ENCODE measurements at regions not wholly inside any gene's neighbourhood (a gene's known extent, or its start where the extent isn't known, plus 50 kb on each side); places are given as distances from the start of the nearest gene placed in this dataset.

GRCh38 chr2:136434251-136434715, 316.3 kb upstream of the CXCR4 start (continued):
- no peak for TF ChIP-seq ZBTB40 (IDR thresholded peaks at IDR 0.05)
- TF ChIP-seq ZBTB40 (CRISPR knock-in tag; IDR thresholded peaks at IDR 0.05), result no peak
- TF ChIP-seq CUX1 (CRISPR knock-in tag; IDR thresholded peaks at IDR 0.05), result no peak
- no peak for TF ChIP-seq EWSR1 (IDR thresholded peaks at IDR 0.05; ENCODE audit: borderline replicate concordance, low read depth, partially characterized antibody)
- TF ChIP-seq TBP (optimal IDR thresholded peaks at IDR 0.05; ENCODE audit: low read depth, low read length), result no peak
- TF ChIP-seq, protein P1, sequence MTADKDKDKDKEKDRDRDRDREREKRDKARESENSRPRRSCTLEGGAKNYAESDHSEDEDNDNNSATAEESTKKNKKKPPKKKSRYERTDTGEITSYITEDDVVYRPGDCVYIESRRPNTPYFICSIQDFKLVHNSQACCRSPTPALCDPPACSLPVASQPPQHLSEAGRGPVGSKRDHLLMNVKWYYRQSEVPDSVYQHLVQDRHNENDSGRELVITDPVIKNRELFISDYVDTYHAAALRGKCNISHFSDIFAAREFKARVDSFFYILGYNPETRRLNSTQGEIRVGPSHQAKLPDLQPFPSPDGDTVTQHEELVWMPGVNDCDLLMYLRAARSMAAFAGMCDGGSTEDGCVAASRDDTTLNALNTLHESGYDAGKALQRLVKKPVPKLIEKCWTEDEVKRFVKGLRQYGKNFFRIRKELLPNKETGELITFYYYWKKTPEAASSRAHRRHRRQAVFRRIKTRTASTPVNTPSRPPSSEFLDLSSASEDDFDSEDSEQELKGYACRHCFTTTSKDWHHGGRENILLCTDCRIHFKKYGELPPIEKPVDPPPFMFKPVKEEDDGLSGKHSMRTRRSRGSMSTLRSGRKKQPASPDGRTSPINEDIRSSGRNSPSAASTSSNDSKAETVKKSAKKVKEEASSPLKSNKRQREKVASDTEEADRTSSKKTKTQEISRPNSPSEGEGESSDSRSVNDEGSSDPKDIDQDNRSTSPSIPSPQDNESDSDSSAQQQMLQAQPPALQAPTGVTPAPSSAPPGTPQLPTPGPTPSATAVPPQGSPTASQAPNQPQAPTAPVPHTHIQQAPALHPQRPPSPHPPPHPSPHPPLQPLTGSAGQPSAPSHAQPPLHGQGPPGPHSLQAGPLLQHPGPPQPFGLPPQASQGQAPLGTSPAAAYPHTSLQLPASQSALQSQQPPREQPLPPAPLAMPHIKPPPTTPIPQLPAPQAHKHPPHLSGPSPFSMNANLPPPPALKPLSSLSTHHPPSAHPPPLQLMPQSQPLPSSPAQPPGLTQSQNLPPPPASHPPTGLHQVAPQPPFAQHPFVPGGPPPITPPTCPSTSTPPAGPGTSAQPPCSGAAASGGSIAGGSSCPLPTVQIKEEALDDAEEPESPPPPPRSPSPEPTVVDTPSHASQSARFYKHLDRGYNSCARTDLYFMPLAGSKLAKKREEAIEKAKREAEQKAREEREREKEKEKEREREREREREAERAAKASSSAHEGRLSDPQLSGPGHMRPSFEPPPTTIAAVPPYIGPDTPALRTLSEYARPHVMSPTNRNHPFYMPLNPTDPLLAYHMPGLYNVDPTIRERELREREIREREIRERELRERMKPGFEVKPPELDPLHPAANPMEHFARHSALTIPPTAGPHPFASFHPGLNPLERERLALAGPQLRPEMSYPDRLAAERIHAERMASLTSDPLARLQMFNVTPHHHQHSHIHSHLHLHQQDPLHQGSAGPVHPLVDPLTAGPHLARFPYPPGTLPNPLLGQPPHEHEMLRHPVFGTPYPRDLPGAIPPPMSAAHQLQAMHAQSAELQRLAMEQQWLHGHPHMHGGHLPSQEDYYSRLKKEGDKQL (CRISPR knock-in tag; IDR thresholded peaks at IDR 0.05; ENCODE audit: borderline replicate concordance), result no peak
